Smooth muscle cell (in vitro differentiated cells): ENCODE measurements at regions not wholly inside any gene's neighbourhood (a gene's known extent, or its start where the extent isn't known, plus 50 kb on each side); places are given as distances from the start of the nearest gene placed in this dataset.
A peak's percentile ranks its signal among the peaks of the same experiment; 100 is the strongest.

Experiments
- DNase-seq: peaks from one replicate; lab custom pipeline; 2025; ENCODE audit not compliant: unreplicated experiment; lab: John Stamatoyannopoulos, UW
- H2AFZ ChIP-seq: fragments of 200-600 bp; sonication (generic); 2 replicates; pipeline ENCODE4 v1.6.0; 2016; ENCODE audit warnings: antibody characterized with exemption, low read depth, mild to moderate bottlenecking
- H3F3A ChIP-seq: fragments of 200-600 bp; sonication (generic); 2 replicates; pipeline ENCODE4 v1.6.0; 2017; ENCODE audit warnings: antibody characterized with exemption, low read depth
- H3K27ac ChIP-seq: fragments of 200-600 bp; sonication (generic); 2 replicates; pipeline ENCODE4 v1.5.1; 2016; ENCODE audit warnings: low read depth, mild to moderate bottlenecking
- H3K27me3 ChIP-seq: fragments of 200-600 bp; sonication (generic); 2 replicates; pipeline ENCODE4 v1.6.1; 2016; ENCODE audit warnings: low read depth, mild to moderate bottlenecking
- H3K36me3 ChIP-seq: fragments of 200-600 bp; sonication (generic); 2 replicates; pipeline ENCODE4 v1.5.1; 2016; ENCODE audit warnings: low read depth
- H3K4me1 ChIP-seq: fragments of 200-600 bp; sonication (generic); 2 replicates; pipeline ENCODE4 v1.5.1; 2016; ENCODE audit warnings: low read depth
- H3K4me2 ChIP-seq: fragments of 200-600 bp; sonication (generic); 2 replicates; pipeline ENCODE4 v1.6.0; 2016; ENCODE audit warnings: mild to moderate bottlenecking
- H3K4me3 ChIP-seq: fragments of 200-600 bp; sonication (generic); 2 replicates; pipeline ENCODE4 v1.5.1; 2016; ENCODE audit warnings: mild to moderate bottlenecking
- H3K79me2 ChIP-seq: fragments of 200-600 bp; sonication (generic); 2 replicates; pipeline ENCODE4 v1.6.0; 2016; ENCODE audit warnings: low read depth, mild to moderate bottlenecking
- H3K9ac ChIP-seq: fragments of 200-600 bp; sonication (generic); 2 replicates; pipeline ENCODE4 v1.6.0; 2016; ENCODE audit warnings: low read depth
- H3K9me3 ChIP-seq: fragments of 200-600 bp; sonication (generic); replicated peaks from 2 replicates; pipeline ENCODE4 v1.5.1; 2016; ENCODE audit warnings: low read depth
- H4K20me1 ChIP-seq: fragments of 200-600 bp; sonication (generic); 2 replicates; pipeline ENCODE4 v1.6.0; 2016; ENCODE audit warnings: low read depth
- WGBS: methylation state at CpG from one replicate; pipeline ENCODE4 v1.1.7; 2016; ENCODE audit warnings: low lambda C conversion rate; 5-methylcytosine and 5-hydroxymethylcytosine counted together
- TF ChIP-seq, protein P1 (sequence below): fragments of 200-600 bp; sonication (generic); IDR thresholded peaks from 2 replicates; pipeline ENCODE4 v1.5.1; 2017; ENCODE audit warnings: borderline replicate concordance, mild to moderate bottlenecking, antibody characterized with exemption; ENCODE audit not compliant: insufficient read depth, poor library complexity, severe bottlenecking

DNA sequence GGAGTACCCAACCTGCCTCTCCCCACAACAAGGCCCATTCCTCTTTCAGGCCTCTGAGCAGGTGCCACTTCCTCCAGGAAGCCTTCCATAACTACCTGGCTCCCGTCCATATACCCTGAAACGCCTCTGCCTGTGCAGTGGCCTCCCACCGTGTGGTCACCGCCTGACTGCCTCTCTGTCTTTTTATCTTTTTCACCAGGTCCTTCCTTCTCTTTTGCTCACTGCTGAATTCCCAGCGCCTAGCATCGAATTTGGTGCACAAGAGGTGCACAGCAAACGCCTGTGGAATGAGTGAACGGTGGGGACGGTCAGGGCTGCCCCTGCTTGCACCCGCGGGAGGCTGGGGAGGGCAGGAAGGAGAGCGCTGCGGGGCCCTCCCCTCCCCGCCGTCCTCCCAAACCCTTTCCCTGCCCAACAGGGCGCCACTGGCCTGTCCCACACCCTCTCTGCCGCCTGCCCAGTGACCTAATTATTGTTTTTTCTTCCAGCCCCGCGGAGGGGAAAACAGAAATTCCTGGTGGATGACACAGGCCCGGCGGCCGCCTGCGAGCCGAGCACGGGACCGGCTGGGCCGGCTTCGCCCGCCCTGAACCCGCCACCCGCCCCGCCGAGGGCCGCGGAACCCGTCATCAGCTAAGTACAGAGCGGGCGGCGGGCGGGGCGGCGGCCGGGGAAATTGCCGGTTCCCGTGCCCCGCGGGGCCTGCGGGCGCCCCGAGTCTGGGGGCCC lies 140.1 kb downstream of the SMAD6 start:
- Histone ChIP-seq H4K20me1 (no peaks in the 10 kb centered on the region), H3K4me1 (peaks cover 16% of the 10 kb centered on the region), H3K4me3 (peak overlapping the region; percentile 52), H2AFZ (peak overlapping the region; percentile 11), H3K27ac (peak overlapping the region; percentile 93), H3K27me3 (no peaks in the 10 kb centered on the region), H3K79me2 (peaks cover 21% of the 10 kb centered on the region), H3K9ac (peak overlapping the region; percentile 80), H3F3A (peaks cover 16% of the 10 kb centered on the region), H3K36me3 (no peaks in the 10 kb centered on the region), H3K4me2 (peak overlapping the region; percentile 81), H3K9me3 (no peaks in the 10 kb centered on the region)
- WGBS = 7% methylated on average over 33 of the region's 50 CpGs
- TF ChIP-seq, protein P1, sequence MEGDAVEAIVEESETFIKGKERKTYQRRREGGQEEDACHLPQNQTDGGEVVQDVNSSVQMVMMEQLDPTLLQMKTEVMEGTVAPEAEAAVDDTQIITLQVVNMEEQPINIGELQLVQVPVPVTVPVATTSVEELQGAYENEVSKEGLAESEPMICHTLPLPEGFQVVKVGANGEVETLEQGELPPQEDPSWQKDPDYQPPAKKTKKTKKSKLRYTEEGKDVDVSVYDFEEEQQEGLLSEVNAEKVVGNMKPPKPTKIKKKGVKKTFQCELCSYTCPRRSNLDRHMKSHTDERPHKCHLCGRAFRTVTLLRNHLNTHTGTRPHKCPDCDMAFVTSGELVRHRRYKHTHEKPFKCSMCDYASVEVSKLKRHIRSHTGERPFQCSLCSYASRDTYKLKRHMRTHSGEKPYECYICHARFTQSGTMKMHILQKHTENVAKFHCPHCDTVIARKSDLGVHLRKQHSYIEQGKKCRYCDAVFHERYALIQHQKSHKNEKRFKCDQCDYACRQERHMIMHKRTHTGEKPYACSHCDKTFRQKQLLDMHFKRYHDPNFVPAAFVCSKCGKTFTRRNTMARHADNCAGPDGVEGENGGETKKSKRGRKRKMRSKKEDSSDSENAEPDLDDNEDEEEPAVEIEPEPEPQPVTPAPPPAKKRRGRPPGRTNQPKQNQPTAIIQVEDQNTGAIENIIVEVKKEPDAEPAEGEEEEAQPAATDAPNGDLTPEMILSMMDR = no peak
- DNase-seq = peak; percentile 77

DNA sequence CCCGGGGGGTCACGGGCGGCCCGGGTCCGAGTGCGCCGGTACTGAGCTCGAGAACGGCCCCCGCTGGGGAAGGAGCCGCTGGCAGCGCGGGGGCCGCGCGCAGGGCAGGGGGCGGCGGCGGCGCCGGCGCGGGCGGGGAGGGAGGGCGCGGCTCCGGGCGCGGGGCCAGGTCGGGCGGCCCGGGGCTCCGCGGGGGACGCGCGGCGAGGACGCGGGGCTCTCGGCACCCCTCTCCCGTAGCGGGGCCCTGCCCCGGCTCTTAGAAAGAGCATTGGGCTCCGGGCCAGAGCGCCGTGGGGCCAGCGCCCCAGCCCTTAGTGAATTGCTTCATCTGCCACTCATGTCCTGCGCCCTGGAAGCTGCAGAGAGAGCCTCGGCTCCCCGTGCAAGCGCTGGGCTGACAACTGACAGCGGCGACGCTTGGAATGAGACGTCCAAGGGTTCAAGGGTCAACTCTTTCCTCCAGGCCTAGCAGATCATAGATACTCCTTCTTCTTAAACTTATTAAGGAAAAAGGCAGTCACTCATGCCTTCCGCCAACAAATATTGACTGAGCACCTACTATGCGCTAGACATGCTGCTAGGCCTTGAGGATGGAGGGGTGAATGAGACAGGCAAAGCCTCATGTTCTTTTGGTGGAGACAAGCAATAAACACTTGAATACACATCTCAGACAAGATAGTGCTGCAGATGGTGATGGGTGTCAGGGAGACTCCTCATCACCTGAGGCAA lies 140.8 kb downstream of the SMAD6 start:
- Histone ChIP-seq H3K27ac (peak overlapping the region; percentile 93), H3K36me3 (no peaks in the 10 kb centered on the region), H3K27me3 (no peaks in the 10 kb centered on the region), H2AFZ (no peak overlapping the region), H3K9ac (peak overlapping the region; percentile 80), H3F3A (peaks cover 16% of the 10 kb centered on the region), H3K4me2 (peak overlapping the region; percentile 81), H4K20me1 (no peaks in the 10 kb centered on the region), H3K9me3 (no peaks in the 10 kb centered on the region), H3K79me2 (peaks cover 28% of the 10 kb centered on the region), H3K4me3 (peak overlapping the region; percentile 52), H3K4me1 (peaks cover 16% of the 10 kb centered on the region)
- peak; percentile 52 for DNase-seq
- 12% methylated on average over 12 of the region's 58 CpGs for WGBS
- TF ChIP-seq, protein P1 = no peak

DNA sequence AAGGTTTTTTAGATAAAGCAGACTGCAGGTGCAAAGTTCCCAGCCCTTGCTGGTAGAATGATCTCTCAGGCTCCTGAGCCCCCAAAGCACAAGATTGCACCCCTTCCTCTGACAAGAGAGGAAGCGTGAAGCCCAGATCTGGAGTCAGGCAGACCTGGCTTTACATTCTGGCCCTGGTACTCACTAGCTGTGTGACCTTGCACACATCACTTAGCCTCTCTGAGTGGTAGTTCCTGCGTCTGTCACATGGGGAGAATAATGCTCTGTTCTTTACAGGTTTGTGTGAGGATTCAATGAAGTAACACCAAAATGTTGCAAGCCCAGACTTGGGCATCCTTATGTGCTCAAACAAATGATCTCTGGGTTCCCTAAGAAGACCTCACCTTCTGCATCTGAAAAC lies 141.5 kb downstream of the SMAD6 start:
- Histone ChIP-seq H2AFZ (no peak overlapping the region), H3K4me1 (peaks cover 16% of the 10 kb centered on the region), H3K79me2 (peaks cover 28% of the 10 kb centered on the region), H3K9me3 (no peaks in the 10 kb centered on the region), H3K4me2 (peak overlapping the region; percentile 81), H4K20me1 (no peaks in the 10 kb centered on the region), H3K36me3 (no peaks in the 10 kb centered on the region), H3F3A (peaks cover 16% of the 10 kb centered on the region), H3K27ac (peak overlapping the region; percentile 93), H3K4me3 (no peak overlapping the region), H3K9ac (no peak overlapping the region), H3K27me3 (no peaks in the 10 kb centered on the region)
- 88% methylated on average over 2 of the region's 2 CpGs for WGBS
- TF ChIP-seq, protein P1 = no peak
- DNase-seq = no peak
